SK-MEL-5 (cell line): ENCODE measurements at regions not wholly inside any gene's neighbourhood (a gene's known extent, or its start where the extent isn't known, plus 50 kb on each side); places are given as distances from the start of the nearest gene placed in this dataset.

Source experiments
- DNase-seq: peaks from one replicate; pipeline ENCODE4 v3.0.0-alpha.2; 2016; ENCODE audit warnings: low read depth, low spot score
- in situ Hi-C: cut with HindIII; loops from 2 replicates; pipeline ENCODE4 v1.10.0; 2016; ENCODE audit warnings: low sequenced_read_pairs, high pct_unique_total_duplicates, low pct_unique_long_range_greater_than_20kb

DNA sequence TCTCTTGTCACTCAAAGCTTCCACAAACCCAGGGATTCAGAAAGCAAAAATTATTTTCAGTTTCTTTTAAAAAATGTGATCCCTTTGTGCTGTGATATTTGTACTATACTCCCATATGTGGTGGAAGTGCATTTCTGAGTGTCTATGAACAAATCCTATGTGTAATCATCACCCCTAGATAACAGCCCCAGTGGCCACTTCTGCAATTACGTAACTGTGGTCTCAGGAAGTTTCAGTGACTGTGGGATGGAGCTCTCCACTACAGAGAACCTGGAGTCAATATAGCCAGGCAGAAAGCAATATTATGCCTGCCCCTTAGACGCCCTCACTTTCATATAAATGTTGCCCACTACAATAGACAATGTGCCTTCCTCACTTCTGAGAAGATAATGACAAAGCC lies 1101.7 kb upstream of the GHITM start:
- no peak for DNase-seq
- in situ Hi-C loops = no loop called here

DNA sequence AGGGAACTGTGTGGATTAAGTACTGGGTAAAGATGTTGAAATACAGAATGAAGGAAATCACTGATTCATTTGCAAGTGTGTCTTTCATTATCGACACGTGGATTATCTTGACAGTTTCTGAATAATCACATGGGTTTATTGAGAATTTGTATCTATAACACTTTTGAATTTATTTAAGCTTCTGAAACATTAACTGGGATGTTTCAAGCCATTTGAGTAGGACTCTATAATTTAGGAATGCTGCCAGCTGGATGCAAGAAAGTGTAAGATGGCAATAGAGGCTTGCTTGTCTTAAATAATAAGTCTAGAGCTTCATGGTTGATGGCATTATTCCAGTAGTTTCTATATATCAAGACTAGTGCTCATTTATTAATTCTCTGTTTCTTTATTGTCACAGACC lies 1100.7 kb upstream of the GHITM start:
- DNase-seq = no peak
- in situ Hi-C loops = no loop called here

DNA sequence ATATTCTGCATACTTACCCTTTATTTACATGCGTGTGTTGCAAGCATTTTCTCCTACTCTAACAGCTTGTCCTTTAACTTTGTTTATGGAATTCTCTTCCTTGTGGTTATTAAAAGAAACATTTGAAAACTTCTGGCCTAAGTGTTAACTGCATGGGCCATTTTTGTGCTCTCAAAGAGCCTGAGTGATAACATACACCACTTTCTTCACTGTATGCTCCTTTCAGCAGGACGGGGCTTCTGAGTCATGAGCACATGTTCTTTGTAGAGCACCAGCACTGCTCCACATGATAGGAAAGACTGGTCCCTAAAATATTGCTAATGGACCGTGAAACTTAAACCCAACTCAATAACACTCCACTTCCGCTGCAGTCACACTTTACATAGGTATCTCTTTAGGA lies 1093.6 kb upstream of the GHITM start:
- in situ Hi-C loops = no loop called here
- DNase-seq = peak; percentile 8

DNA sequence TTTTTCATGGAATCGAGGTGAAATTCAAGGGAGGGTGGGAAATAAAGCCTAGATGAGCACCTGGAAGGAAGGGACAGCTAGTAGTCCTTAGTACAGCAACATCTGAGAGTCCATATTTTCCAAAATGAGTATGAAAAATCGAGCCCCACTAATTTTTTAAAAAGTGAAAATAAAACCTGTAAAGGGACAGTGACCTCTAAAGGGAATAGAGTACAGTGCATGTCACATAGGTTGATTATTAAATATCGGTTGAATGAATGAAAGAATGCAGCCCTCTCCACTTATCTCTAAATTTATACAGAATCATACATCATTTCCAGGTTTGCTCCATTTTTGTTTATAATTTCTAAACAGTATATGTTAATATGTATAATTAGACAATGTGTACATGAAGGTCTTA lies 1088.5 kb upstream of the GHITM start:
- in situ Hi-C loops = no loop called here
- no peak for DNase-seq

DNA sequence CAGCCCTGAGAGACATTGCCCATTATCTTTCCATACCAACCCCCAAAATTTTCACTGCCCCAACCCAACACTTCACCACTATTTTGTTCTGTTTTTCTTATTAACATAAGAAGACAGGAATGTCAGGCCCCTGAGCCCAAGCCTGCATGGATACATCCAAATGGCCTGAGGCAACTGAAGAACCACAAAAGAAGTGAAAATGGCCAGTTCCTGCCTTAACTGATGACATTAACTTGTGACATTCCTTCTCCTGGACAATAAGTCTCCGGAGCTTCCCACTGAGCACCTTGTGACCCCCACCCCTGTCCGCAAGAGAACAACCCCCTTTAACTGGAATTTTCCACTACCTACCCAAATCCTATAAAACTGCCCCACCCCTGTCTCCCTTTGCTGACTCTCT lies 1076.4 kb upstream of the GHITM start:
- no peak for DNase-seq
- in situ Hi-C loops = no loop called here

DNA sequence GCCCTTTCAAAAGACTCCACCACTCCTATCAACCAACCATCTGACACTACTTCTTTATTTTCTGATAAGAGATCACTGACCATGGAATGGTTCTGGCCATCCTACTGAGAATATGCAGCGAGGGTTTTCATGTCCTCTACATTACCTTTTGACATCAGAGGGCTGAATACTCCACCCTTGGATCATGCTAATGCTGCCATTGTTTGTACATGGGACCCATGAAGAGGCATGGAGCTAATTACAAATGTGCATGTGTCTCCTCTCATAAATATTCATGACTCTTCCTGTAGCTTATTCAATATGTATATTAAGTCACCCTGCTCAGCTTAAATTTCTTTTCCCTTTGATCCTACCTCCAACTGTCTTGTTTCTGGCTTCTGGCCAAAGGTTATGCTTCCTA lies 1065.8 kb upstream of the GHITM start:
- in situ Hi-C loops = no loop called here
- DNase-seq = no peak

DNA sequence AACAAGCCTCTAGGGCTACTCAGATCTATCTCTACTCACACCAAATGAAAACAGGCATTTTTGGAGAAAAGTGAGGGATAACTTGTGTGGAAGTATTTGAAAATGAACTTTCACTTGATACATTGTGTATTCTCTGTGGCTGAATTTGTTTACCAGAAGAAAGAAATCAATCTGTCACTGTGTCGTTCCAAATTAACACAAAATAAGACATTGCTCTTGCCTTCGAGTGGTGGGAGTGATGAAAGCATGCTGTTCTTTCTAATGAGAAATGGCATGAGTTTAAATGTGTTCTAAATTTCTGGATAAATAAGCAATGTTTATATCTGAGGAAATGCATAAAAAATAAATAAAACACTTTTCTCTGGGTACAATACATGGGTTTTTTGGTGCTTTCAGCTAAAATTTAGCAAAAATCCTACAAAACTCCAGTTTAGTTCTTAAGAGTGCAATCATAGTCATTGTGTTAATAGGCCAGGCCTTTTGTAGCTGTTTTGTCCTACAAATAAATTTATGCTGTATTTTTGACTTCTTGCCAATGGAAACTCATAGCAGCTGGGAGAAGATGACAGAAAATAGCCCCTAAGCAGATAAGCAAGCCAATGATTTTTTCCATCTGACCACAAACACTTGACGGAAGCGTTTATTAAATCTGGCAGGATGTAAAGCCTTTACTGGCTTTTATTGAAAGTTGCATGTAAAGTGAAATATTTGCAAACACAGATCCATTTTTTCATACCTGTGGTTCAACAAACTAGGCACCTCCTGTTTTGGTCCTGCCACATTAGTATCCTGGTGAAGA lies 1064.1 kb upstream of the GHITM start:
- no peak for DNase-seq
- in situ Hi-C loops = no loop called here

DNA sequence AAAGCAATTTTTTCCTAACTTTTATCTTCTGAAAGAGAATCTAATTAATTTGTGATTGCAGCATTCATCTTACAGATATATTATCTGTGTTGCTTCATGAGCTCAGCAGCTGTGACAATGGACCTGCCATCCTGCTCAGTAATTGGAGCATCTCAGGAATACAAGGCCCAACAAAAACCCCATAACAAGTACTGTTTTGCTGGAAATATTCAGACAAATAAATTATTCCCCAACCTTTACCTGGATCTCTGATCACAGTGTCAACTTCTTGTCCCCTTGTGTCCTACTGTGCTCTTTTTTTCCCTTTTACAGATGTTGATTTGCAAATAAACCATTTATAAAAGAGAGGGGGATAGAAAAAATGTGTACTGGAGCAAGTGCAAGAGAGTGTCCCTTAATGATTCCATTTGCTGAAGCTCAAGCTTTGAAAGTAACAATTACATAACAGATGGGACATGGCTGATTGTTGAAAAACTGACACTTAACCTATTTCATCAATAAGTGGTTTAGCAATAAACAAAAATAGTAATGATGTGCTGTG lies 1063.4 kb upstream of the GHITM start:
- DNase-seq = no peak
- in situ Hi-C loops = no loop called here

DNA sequence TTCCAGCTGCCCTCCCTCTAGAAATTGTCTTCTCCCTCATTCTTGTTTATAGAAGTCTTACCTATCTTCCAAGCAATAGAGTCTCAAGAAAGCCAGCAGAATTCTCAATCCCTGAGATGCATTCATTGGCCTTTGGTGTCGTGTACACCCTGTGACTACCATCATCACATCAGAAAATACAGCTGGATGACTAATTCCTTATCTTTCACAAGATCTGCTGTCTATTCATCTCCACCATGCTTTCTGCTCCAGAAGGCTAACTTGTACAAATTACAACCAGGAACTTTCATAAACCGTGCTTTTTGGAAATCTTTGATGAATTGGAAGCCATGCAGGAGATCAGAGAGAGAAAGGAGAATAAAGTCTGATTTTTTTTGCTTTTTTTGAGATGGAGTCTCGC lies 1062.9 kb upstream of the GHITM start:
- in situ Hi-C loops = no loop called here
- DNase-seq = no peak

DNA sequence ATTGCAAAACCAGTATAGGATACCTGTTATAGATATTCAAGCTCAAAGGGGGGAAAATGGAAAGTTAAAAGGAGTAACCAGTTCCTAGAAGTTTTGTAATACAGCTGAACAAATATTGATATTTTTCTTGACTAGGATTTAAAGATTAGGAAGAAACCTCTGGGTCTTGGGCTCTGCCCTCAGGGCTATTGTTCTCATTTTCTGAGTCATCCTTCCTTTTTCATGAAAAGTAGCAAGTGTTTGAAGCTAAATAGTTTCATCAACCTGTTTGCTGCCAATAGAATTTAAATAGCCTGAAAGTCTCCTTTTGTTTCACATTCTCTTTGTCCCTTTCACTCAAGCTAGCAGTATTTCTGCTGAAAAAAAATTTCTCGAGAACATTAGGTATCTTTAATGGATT lies 1061.1 kb upstream of the GHITM start:
- in situ Hi-C loops = no loop called here
- no peak for DNase-seq

DNA sequence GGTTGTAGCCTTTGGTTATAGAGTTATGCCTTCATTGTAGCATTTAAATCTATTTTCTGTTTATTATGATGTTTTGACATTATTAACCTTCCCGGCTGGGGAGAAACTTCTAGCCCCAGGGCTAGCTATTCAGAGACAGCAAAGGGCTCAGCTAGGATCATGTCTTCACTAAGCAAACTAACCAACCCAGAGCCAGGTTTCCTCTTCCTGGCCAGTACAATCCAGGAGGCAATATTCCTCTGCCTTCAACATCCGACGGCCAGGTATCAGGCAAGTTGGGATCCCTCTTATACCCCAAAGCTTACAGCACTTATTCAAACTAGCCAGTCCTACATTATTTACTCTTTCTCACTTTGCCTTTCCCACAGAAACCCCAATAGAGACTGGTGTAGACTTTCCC lies 1060.7 kb upstream of the GHITM start:
- no peak for DNase-seq
- in situ Hi-C loops = no loop called here

DNA sequence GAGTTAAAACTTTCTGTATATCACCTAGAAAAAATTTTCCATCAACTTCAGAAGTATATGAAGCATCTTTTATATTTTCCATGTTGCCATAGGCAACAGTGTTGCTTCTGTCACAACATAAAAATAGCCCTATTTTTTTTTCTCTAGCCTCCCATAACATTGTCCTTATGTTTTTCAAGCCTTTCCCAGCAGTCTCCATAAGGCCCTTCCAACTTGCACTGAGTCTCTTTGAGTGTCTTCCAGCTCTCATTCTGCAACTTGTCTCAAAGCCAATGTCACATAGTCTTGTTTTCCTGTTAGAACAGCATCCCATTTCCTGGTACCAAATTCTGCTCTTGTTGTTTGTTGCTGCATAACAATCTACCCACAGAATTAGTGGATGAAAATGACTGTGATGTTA lies 1055.5 kb upstream of the GHITM start:
- no peak for DNase-seq
- in situ Hi-C loops = no loop called here

DNA sequence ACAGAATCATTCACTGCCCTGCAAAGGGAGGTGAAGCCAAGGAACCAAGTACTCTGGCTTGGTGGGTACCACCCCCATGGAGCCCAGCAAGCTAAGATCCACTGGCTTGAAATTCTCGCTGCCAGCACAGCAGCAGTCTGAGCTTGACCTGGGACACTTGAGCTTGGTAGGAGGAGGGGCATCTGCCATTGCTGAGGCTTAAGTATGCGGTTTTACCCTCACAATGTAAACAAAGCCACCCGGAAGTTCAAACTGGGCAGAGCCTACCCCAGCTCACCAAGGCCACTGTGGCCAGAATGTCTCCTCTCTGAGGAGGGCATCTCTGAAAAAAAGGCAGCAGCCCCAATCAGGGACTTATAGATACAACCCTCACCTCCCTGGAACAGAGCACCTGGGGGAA lies 1050.0 kb upstream of the GHITM start:
- no peak for DNase-seq
- in situ Hi-C loops = no loop called here

DNA sequence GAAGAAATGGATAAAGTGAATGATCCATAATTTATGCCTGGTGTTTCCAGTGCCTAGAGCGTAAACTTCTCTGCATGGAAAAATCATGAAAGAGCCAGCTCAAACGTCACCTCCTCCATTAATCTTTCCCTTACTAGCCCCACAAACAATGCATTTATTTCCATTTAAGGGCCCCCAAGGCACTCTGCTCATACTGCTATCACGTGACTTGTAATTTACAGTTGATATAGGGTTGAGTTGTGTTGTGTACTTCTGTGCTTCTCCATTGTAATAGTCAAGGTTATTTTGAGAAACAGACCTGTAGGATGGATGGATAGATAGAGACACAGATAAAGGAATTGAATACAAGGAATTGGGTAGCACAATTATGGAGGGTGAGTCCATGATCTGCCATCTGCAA lies 1034.7 kb upstream of the GHITM start:
- in situ Hi-C loops = no loop called here
- no peak for DNase-seq

DNA sequence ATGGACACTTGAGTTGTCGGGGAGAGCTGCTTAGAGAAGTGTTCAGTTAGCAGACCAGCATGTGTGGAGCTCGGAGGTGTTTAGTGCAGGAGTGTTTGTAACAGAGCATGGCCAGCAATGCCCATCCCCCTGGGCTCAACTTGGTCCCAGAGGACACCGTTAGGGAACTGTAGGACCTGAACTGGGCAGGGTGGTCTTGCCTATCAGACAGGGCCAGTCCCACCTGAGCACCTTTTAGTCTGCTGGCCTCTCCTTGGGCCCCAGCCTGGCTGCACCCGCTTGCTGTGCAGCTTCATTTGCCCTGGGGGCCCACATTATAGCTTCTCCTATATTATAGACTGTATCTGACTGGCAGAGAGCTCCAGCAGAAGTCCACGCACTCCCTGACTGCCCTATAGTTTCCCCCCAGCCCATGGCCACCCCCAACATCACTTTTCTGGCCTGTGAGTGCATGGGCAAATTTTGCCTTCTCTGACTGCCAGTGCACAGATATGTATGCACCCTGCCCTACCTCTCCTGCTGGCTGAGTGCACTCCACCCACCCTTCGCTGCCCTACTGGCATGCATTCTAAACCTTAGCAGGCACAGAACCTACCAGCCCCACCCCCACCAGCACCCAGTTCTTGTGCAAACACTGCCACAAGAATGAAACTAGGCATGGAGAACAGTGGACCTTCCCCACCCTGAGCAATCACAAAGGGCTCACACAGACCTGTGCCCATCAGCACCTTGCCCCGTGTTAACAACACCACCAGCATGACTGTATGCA lies 1030.6 kb upstream of the GHITM start:
- no peak for DNase-seq
- in situ Hi-C loops = no loop called here

DNA sequence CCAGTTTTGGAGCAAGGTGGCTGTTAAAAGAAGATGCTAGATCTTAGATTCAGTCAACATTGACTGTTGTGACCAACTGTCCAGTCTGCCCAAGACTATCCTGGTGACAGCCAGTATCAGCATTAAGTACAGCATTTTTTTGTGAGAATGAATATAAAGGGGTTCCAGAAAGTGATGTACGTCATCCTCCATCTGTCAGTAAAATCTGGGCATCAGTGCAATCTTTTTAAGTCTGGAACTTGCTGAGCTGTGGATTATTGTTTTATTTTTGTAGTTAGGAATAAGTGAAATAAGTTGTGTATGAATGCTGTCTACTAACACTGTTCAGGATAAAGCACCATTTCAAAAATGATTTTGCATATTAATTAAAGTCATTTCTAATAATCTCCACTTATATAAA lies 1020.0 kb upstream of the GHITM start:
- no peak for DNase-seq
- in situ Hi-C loops = no loop called here

DNA sequence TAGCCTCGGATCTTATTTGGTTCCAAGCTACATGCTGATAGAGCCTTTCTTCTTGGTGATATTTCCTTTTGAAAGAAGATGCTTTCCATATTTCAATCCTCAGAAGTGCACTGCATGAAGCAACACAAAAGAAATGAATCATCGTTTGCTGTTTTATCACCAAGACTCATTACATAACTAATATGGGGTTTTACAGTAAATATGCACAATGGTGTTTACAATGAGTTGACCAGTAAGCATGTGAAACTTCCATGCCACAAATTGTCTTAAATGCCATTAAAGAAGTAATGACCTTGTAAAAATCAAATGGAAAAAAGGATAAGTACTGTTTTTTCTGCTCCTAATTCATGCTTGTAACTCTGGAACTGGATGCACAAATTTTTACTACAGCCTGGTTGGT lies 1017.0 kb upstream of the GHITM start:
- in situ Hi-C loops = no loop called here
- no peak for DNase-seq

DNA sequence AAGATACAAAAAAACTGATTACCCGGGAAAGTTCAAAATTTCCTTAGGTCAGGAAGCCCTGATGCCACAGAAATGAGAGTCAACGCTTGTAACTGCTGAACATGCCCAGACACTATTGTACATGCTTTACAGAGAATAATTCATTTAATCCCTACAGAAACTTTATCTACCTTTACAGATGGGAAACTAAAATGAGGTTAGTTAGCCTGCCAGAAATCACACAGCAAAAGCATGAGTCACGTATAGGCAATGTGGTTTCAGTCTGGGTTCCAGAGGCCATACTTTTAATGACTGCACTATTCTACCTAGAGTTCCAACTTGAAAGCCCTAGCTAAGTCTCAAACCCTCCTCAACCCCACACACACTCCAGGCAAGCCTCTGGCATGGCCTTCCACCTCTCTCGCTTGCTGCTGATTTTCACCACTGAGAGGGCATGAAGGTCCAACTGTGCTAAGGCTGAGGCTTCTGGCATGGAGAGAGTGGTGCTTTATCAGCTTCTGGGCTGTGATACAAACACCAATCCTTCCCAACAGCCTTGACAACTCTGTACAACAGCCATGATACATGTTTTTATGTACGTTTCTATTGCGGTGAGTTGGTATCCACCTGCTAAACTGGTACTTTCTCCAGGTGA lies 1011.2 kb upstream of the GHITM start:
- in situ Hi-C loops = no loop called here
- no peak for DNase-seq

DNA sequence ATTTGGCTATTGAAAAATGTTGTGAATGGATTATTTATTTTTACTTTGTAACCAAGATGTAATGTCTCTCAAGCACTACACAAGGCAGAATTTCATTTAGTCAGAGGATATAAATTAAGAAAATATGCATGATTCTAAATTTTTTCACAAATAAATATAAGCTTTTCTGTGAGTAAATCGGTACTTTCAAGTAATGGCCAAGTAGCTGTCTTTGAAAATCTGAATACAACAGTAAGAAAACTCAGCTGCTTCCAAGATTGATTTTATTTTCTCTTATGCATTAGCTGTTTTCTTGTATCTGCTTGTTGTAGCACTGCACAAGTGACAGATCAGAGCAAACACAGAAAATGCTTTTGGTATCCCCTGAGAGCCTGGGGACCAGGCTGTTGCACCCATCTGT lies 998.5 kb upstream of the GHITM start:
- in situ Hi-C loops = no loop called here
- DNase-seq = no peak
